GM19043 (cell line): ENCODE measurements at regions not wholly inside any gene's neighbourhood (a gene's known extent, or its start where the extent isn't known, plus 50 kb on each side); places are given as distances from the start of the nearest gene placed in this dataset.
"Not testable (repeated sequence)": the region's sequence is repeated elsewhere in the genome, so short reads cannot be mapped to it uniquely, and the experiment has no call there.

Source experiments
- ATAC-seq: cut with Tn5 transposase; IDR thresholded peaks from one replicate; pipeline ENCODE4 v1.9.1; 2021; ENCODE audit warnings: low read depth; ENCODE audit not compliant: unreplicated experiment

- ATAC-seq = no peak
Observed at GRCh38 chr14:43755707-43756106, 751.4 kb downstream of the FSCB start.

DNA sequence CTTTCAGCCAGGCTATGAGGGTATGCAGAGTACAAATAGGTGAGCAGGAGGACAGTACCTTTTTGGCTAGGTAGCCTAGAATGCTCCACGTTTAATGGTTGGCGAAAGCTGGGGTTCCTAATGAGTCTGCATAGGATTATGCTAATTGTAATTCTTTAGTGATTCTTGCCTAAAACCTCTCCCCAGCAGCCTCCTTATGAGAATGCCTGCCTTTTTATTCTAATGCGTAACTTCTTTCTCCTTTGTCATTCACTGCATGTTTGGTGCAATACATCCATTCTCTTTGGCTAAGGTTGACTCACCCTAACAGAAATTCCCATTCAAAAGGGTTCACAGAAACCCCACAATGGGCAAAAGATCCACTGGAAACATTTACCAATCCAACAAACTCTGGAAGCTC is 752.2 kb downstream of the FSCB start:
- ATAC-seq = no peak

DNA sequence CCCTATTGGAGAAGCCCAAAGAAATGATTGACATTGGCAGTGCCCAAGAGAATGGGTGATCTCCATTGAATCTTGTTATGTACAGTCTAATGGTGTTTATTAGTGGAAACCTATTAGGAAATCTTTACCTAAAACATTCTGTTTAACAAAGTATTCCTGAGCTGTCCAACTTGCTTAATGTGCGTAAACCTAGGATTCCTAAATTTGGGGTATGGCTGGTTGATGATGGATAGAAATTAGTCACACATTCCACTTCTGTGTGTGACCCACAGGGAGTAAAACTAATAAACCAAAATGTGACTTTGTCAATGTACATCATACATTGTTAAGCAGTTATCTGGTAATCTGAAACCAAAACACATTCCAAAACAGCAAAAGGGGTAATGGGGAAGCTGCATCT is 761.3 kb downstream of the FSCB start:
- no peak for ATAC-seq

DNA sequence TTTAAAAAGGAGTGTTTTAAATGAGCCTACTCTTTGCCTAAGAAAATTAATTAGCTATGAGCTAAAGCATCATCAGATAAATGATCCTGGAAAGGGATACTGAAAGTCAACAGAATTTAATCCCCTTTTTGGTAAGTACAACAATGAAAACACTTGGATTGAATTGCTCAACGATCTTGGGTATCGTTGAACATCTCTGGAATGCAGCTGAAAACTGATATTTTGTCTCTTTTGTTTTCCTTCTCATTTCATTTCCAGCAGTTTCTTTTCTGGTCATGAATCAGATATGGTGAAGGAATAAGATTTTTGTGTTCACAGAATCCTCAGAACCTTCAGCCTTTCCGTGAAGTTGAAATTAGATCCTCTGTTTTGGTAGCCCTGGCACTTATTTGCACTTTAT is 771.2 kb downstream of the FSCB start:
- no peak for ATAC-seq

DNA sequence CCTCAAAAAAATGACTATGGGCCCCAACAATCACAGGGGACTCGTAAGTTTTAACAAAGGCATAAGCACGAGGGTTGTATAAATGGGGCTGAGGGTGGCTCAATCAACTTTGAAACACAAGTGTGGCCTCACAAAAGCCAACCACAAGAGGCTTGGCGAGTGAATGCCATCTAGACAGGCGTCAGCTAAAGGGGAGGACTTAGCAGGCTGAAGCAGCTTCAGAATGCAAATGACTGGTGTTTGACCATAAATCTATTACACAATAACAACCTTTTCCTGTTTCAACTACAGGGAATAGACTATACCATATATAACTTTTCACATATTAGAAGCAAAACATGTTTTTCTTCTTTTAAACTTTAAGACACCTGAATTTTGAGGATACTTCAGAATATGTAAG is 777.9 kb downstream of the FSCB start:
- ATAC-seq = no peak

DNA sequence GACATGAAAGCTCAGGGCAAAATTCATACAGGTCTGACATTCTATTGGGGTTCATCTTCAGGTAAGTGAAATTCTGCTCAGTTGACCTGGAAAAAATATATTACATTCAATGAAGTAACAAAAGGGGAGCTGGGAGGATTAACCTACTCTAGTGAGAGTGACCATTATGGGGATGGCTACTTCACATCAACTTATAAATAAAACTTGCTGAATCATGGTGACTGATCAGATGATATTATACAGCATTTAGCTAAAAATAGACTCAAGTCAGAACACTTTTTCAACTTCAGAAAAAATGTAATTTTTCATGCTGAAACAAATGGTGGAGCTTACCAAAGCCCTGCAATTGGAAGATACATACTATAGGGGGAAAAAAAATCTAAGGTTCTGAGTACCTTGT is 800.2 kb downstream of the FSCB start:
- ATAC-seq = no peak

DNA sequence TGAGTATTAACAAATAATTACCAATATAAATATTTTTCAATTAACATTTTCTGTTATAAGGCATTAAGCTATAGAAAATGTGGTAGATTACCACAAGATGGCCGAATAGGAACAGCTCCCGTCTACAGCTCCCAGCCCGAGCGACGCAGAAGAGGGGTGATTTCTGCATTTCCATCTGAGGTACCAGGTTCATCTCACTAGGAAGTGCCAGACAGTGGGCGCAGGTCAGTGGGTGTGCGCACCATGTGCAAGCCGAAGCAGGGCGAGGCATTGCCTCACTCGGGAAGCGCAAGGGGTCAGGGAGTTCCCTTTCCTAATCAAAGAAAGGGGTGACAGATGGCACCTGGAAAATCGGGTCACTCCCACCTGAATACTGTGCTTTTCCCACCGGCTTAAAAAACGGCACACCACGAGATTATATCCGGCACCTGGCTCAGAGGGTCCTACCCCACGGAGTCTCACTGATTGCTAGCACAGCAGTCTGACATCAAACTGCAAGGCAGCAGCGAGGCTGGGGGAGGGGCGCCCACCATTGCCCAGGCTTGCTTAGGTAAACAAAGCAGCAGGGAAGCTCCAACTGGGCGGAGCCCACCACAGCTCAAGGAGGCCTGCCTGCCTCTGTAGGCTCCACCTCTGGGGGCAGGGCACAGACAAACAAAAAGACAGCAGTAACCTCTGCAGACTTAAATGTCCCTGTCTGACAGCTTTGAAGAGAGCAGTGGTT is 808.4 kb downstream of the FSCB start:
- not testable (repeated sequence) for ATAC-seq

- no peak for ATAC-seq
Observed at GRCh38 chr14:43697003-43697402, 810.1 kb downstream of the FSCB start.

DNA sequence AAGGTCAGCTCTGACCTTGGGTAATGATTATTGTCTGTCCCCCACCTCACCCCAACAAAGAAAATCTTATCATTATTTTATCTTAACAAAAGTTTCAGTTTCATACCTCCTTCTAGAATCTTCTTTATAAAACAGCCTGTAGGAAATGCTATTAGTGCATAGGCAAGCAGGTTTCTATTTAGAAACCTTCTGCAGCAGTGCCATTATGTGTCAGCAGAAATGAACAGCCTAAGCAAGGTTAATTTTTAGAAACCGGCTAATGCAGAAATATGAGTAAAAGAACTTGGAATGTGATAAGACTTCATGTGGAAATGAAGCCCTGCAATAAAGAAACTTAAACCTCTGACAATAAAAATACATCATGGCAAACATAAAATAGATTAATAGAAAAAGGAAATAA is 814.4 kb downstream of the FSCB start:
- no peak for ATAC-seq

- ATAC-seq = no peak
Observed at GRCh38 chr14:43687921-43688320, 819.2 kb downstream of the FSCB start.

- ATAC-seq = no peak
Observed at GRCh38 chr14:43677581-43677980, 829.5 kb downstream of the FSCB start.

GRCh38 chr14:43674273-43674672 is 832.8 kb downstream of the FSCB start:
- no peak for ATAC-seq

DNA sequence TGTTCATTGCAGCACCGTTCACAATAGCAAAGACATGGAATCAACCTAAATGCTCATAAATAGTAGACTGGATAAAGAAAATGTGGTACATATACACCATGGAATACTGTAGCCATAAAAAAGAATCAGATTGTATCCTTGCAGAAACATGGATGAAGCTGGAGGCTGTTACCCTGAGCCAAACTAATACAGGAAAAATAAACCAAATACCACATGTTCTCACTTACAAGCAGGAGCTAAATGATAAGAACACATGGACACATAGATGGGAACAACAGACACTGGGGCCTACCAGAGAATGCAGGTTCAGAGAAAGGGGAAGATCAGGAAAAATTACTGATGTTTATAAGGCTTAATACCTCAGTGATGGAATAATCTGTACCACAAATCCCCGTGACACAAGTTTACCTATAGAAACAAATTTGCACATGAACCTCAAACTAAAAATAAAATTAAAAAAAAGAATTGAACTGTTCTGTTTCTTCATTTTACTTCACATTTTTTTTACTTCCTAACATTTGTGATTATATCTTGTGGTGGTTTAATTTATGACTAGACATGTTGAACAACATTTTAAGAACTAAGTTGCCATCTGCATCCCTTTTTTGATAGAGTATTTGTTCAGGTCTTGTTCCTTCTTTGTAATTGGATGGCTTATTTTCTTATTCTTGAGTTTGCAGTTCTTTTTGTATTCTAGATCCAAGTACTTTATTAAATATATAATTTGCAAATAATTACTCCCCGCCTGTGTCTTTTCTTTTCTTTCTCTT is 835.2 kb downstream of the FSCB start:
- ATAC-seq = no peak

DNA sequence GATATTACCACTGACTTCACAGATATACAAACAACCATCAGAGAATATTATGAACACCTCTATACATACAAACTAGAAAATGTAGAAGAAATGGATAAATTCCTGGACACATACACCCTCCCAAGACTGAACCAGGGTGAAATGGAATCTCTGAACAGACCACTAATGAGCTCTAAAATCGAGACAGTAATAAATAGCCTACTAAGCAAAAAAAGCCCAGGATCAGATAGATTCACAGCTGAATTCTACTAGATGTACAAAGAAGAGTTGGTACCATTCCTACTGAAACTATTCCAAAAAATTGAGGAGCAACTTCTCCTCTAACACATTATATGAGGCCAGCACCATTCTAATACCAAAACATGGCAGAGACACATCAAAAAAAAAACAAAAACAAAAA is 837.7 kb downstream of the FSCB start:
- no peak for ATAC-seq

DNA sequence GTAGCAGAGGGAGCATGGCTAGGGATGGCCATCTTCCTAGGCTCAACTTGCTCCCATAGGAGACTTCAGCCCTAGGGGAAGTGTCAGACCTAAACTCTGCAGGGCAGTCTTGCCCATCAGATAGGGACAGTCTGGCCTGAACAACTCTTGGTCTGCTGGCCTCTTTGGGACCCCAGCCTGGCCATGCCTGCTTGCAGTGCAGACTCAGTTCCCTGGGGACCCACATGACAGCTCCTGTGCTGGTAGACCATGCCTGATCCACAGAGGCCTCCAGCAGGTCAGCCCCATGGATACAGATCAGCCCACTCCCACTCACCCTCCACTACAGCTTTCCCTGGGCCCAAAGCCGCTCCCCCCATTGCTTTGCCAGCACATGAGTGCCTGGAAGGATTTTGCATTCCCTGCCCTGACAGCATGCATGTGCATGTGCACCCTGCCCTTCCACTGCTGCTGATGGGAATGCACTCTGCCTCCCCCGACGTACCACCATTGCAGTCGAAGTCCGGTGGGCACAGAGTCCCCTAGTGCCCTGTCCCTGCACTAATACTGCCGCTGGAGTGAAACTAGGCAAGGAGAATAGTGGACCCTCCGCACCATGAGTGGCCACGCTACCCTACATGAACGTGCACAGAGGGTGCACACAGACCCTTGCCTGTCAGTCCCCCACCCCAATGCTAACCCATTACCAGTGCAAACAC is 841.4 kb downstream of the FSCB start:
- no peak for ATAC-seq

GRCh38 chr14:43655194-43655593 is 851.9 kb downstream of the FSCB start:
- ATAC-seq = not testable (repeated sequence)

DNA sequence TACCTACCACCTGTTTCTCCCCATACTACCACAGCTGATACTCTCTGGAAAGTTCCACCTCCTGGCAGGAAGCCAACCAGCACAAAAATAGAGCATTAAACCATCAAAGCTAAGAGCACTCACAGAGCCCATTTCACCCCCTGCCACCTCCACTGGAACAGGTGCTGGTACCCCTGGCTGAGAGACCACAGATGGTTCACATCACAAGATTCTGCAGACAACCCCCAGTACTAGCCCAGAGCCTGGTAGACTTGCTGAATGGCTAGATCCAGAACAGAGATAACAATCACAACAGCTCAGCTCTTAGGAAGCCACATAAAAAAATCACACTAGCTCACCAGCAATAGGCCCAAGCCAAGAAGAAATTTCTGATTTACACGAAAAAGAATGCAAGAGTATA is 855.2 kb downstream of the FSCB start:
- ATAC-seq = no peak

- ATAC-seq = no peak
Observed at GRCh38 chr14:43651185-43651787, 855.8 kb downstream of the FSCB start.

- ATAC-seq = no peak
Observed at GRCh38 chr14:43649508-43649907, 857.6 kb downstream of the FSCB start.

- ATAC-seq = no peak
Observed at GRCh38 chr14:43647302-43647701, 859.8 kb downstream of the FSCB start.

DNA sequence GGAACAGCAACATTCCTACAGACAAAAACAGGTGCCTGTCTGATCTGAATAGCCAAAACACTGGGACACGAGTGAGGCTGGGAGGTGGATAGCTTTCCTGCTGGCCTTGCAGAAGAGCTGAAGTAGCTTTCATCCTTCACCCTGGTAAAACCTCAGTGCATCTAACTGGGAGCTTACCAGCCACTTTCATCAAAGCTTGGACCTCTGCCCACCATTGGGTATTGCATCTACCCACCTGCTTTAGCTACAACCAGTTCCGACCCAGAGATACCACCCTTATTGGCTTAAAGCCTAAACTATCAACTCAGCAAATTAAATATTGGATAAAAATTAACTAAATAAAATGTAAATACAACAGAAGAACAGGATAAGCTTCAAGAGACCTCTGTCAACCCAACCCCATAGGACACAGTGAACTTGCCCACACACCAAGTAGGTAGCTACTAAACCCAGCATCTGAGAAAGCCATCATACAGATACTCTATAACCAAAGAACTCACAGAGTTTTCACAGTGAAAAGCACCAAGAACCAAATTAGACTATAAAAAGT is 866.3 kb downstream of the FSCB start:
- ATAC-seq = no peak
